CD4-positive, alpha-beta T cell (primary cell): ENCODE measurements at regions not wholly inside any gene's neighbourhood (a gene's known extent, or its start where the extent isn't known, plus 50 kb on each side); places are given as distances from the start of the nearest gene placed in this dataset.
A peak's percentile ranks its signal among the peaks of the same experiment; 100 is the strongest.

Experiments used
- ATAC-seq: fragments of 200-7000 bp; cut with Tn5 transposase; one replicate; pipeline ENCODE4 v1.10.0; 2022; ENCODE audit warnings: mild to moderate bottlenecking; ENCODE audit not compliant: poor library complexity
- CTCF ChIA-PET: fragments of 350-600 bp; sonication (Branson Sonifier 250); formaldehyde crosslinking; loops from one replicate; lab custom pipeline; 2021; ENCODE audit warnings: antibody characterized with exemption, inconsistent platforms; lab: Charles Lee
- POLR2A ChIA-PET: fragments of 350-600 bp; sonication (Branson Sonifier 250); formaldehyde crosslinking; loops from one replicate; lab custom pipeline; 2021; ENCODE audit warnings: antibody characterized with exemption, inconsistent platforms; lab: Charles Lee
- DNase-seq, 14 experiments: peaks; one replicate each; pipeline ENCODE4 v3.0.0-alpha.2; 2013 to 2020; ENCODE audit warnings: mixed read lengths in 2 of 14
- H3K27ac ChIP-seq, 2 donors: one replicate each; pipeline versions ENCODE4 v1.5.1 to v1.7.0; 2013; ENCODE audit warnings: low read length in 2 of 2, low read depth in 1 of 2, mild to moderate bottlenecking in 1 of 2
- H3K27me3 ChIP-seq, 2 experiments: 1 replicate in 1 of 2; 2 replicates in 1 of 2; pipeline versions ENCODE4 v1.6.1 to v1.7.0; 2013; ENCODE audit warnings: low read length in 2 of 2, control low read depth in 1 of 2, mild to moderate bottlenecking in 1 of 2, moderate library complexity in 1 of 2; ENCODE audit not compliant: insufficient read depth in 2 of 2, control insufficient read depth in 1 of 2
- H3K36me3 ChIP-seq: one replicate; pipeline ENCODE4 v1.6.1; 2013; ENCODE audit warnings: low read length, control low read depth; ENCODE audit not compliant: insufficient read depth
- H3K4me1 ChIP-seq: one replicate; pipeline ENCODE4 v1.6.1; 2013; ENCODE audit warnings: low read length, control low read depth; ENCODE audit not compliant: insufficient read depth
- H3K4me3 ChIP-seq: one replicate; pipeline ENCODE4 v1.5.1; 2013; ENCODE audit warnings: mild to moderate bottlenecking, low read length, moderate library complexity
- H3K9me3 ChIP-seq, 2 experiments: 1 replicate in 1 of 2; 2 replicates in 1 of 2; pipeline versions ENCODE4 v1.6.1 to v1.7.0; 2013; ENCODE audit warnings: low read length in 2 of 2, mild to moderate bottlenecking in 2 of 2, control low read depth in 1 of 2, moderate library complexity in 1 of 2; ENCODE audit not compliant: control insufficient read depth in 1 of 2, insufficient read depth in 1 of 2
- H3K27ac Mint-ChIP-seq: one replicate; pipeline ENCODE4 v1.8.0; 2020; ENCODE audit warnings: mixed read lengths
- H3K27me3 Mint-ChIP-seq: one replicate; pipeline ENCODE4 v1.8.0; 2021; ENCODE audit warnings: mixed read lengths
- H3K36me3 Mint-ChIP-seq: one replicate; pipeline ENCODE4 v1.8.0; 2021; ENCODE audit warnings: low read depth, mixed read lengths
- H3K4me1 Mint-ChIP-seq: one replicate; pipeline ENCODE4 v1.8.0; 2021; ENCODE audit warnings: low read depth, mixed read lengths
- H3K4me3 Mint-ChIP-seq: one replicate; pipeline ENCODE4 v1.8.0; 2020; ENCODE audit warnings: mild to moderate bottlenecking, mixed read lengths
- H3K9me3 Mint-ChIP-seq: one replicate; pipeline ENCODE4 v1.8.0; 2020; ENCODE audit warnings: mixed read lengths
- intact Hi-C, 2 experiments: fragments of 100-400 bp; cut with DNase I in 1 of 2; cut with micrococcal nuclease in 1 of 2; formaldehyde crosslinking; loops; one replicate each; pipeline versions ENCODE4 v1.15.1 to v1.9.0; 2023 to 2025; cut with DNase I, micrococcal nuclease
- TF ChIP-seq, protein P1 (sequence below): fragments of 200-600 bp; IDR thresholded peaks from one replicate; pipeline ENCODE4 v1.8.0; 2022; ENCODE audit warnings: antibody characterized with exemption, mild to moderate bottlenecking

- POLR2A ChIA-PET = no interaction called here
- H3K4me1 Mint-ChIP-seq = no peaks in the 10 kb centered on the region
- Histone ChIP-seq H3K4me3 (no peak overlapping the region), H3K4me1 (no peaks in the 10 kb centered on the region), H3K9me3 (no peaks in the 10 kb centered on the region), H3K27ac (no peak overlapping the region), H3K27me3 (no peaks in the 10 kb centered on the region), H3K36me3 (no peaks in the 10 kb centered on the region)
- H3K36me3 Mint-ChIP-seq = no peaks in the 10 kb centered on the region
- DNase-seq (no peak), ATAC-seq (no peak)
- H3K4me3 Mint-ChIP-seq = no peak overlapping the region
- TF ChIP-seq, protein P1, sequence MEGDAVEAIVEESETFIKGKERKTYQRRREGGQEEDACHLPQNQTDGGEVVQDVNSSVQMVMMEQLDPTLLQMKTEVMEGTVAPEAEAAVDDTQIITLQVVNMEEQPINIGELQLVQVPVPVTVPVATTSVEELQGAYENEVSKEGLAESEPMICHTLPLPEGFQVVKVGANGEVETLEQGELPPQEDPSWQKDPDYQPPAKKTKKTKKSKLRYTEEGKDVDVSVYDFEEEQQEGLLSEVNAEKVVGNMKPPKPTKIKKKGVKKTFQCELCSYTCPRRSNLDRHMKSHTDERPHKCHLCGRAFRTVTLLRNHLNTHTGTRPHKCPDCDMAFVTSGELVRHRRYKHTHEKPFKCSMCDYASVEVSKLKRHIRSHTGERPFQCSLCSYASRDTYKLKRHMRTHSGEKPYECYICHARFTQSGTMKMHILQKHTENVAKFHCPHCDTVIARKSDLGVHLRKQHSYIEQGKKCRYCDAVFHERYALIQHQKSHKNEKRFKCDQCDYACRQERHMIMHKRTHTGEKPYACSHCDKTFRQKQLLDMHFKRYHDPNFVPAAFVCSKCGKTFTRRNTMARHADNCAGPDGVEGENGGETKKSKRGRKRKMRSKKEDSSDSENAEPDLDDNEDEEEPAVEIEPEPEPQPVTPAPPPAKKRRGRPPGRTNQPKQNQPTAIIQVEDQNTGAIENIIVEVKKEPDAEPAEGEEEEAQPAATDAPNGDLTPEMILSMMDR = no peak
- CTCF ChIA-PET = interaction anchor here (1.2 kb wide), 1 partner anchor 11 kb away, joined by 4 read pairs; no protein-coding TSS in a partner anchor
- no peaks in the 10 kb centered on the region for H3K27me3 Mint-ChIP-seq
- intact Hi-C loops = no loop called here
- no peak overlapping the region for H3K27ac Mint-ChIP-seq
- H3K9me3 Mint-ChIP-seq = no peaks in the 10 kb centered on the region
Measured at GRCh38 chr4:81690871-81691270, 219.2 kb upstream of the RASGEF1B start.

GRCh38 chr4:81688085-81688484, 216.4 kb upstream of the RASGEF1B start:
- H3K4me1 ChIP-seq = no peaks in the 10 kb centered on the region
- no peaks in the 10 kb centered on the region for H3K36me3 Mint-ChIP-seq
- no peaks in the 10 kb centered on the region for H3K27me3 ChIP-seq
- DNase-seq = peak in 4 of 14 experiments; percentile 10 to 33 (median 30)
- ChIA-PET POLR2A (interaction anchor here (0.7 to 1.5 kb wide), 4 partner anchors 11 to 221 kb away, joined by 3 to 6 read pairs (median 3); partner anchors contain the start of gene RASGEF1B), CTCF (interaction anchor here (0.6 to 1.9 kb wide), 6 partner anchors 12 to 1125 kb away, joined by 3 to 11 read pairs (median 4); partner anchors contain the start of gene RASGEF1B)
- no peaks in the 10 kb centered on the region for H3K4me1 Mint-ChIP-seq
- H3K27me3 Mint-ChIP-seq = no peaks in the 10 kb centered on the region
- H3K9me3 Mint-ChIP-seq = no peaks in the 10 kb centered on the region
- no peak overlapping the region for H3K27ac Mint-ChIP-seq
- no peak overlapping the region for H3K4me3 ChIP-seq
- H3K4me3 Mint-ChIP-seq = no peak overlapping the region
- no peak for ATAC-seq
- no peaks in the 10 kb centered on the region for H3K36me3 ChIP-seq
- no peaks in the 10 kb centered on the region for H3K9me3 ChIP-seq
- TF ChIP-seq, protein P1 = no peak
- intact Hi-C loops = loop anchor here (1.0 to 5.0 kb wide), 2 partner anchors 221 kb away; no protein-coding TSS in a partner anchor
- H3K27ac ChIP-seq = no peak overlapping the region

DNA sequence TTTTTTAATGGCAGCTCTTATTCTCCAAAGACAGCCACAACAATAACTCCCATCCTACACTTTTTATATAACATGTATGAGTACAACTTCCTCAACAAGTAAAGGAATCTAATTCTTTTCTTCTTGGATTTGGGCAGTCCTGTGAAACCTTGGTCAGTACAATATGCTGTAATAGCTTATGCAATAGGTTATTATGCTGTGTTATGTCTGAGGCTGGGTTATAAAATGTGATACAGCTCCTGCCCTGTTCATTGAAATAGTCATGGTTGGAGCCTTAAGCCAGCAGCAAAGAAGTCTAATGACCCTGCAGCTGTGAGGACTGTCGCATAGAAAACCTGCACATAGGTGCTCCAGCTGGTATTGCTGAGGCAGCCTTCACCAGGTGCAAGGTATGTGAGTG, 215.8 kb upstream of the RASGEF1B start:
- ChIA-PET CTCF (interaction anchor here (1.0 to 1.9 kb wide), 4 partner anchors 216 to 251 kb away, joined by 3 to 11 read pairs (median 4); partner anchors contain the start of gene RASGEF1B), POLR2A (interaction anchor here (0.7 to 1.5 kb wide), 4 partner anchors 11 to 220 kb away, joined by 3 to 6 read pairs (median 3); partner anchors contain the start of gene RASGEF1B)
- DNase-seq (no peak), ATAC-seq (no peak)
- no peak overlapping the region for H3K4me3 Mint-ChIP-seq
- no peaks in the 10 kb centered on the region for H3K36me3 Mint-ChIP-seq
- H3K9me3 Mint-ChIP-seq = no peaks in the 10 kb centered on the region
- intact Hi-C loops = loop anchor here in 1 of 2 experiments (5.0 kb wide), 1 partner anchor 220 kb away; no protein-coding TSS in a partner anchor
- Histone ChIP-seq H3K4me1 (no peaks in the 10 kb centered on the region), H3K9me3 (no peaks in the 10 kb centered on the region), H3K27ac (no peak overlapping the region), H3K27me3 (no peaks in the 10 kb centered on the region), H3K36me3 (no peaks in the 10 kb centered on the region), H3K4me3 (no peak overlapping the region)
- no peaks in the 10 kb centered on the region for H3K27me3 Mint-ChIP-seq
- H3K27ac Mint-ChIP-seq = no peak overlapping the region
- TF ChIP-seq, protein P1 = no peak
- H3K4me1 Mint-ChIP-seq = no peaks in the 10 kb centered on the region
